ENCODE measurements at regions not wholly inside any gene's neighbourhood (a gene's known extent, or its start where the extent isn't known, plus 50 kb on each side); places are given as distances from the start of the nearest gene placed in this dataset.

- Histone ChIP-seq H3K9me3 (ENCODE audit: low read depth, low read length, poor library complexity, severe bottlenecking) (no peaks in the 10 kb centered on the region), H3K27ac (ENCODE audit: low read depth, low read length, poor library complexity, severe bottlenecking) (no peak overlapping the region), H3K27me3 (replicated peaks; ENCODE audit: insufficient read depth, low read depth, low read length, poor library complexity) (no peaks in the 10 kb centered on the region), H3K4me3 (ENCODE audit: low read depth, low read length, poor library complexity, severe bottlenecking) (no peak overlapping the region), H3K36me3 (ENCODE audit: insufficient read depth, low read length, poor library complexity, severe bottlenecking) (no peaks in the 10 kb centered on the region), H3K4me1 (ENCODE audit: insufficient read depth, low read length, poor library complexity, severe bottlenecking) (no peaks in the 10 kb centered on the region)
- POLR2A ChIA-PET (ENCODE audit: low non-redundant PET), result no interaction called here
- intact Hi-C loops (cut with micrococcal nuclease; ENCODE audit: unreplicated experiment), result no loop called here
- CTCF ChIA-PET, result no interaction called here
- TF ChIP-seq CTCF (conservative IDR thresholded peaks at IDR 0.05; ENCODE audit: low read depth, low read length) (no peak), EZH2 (IDR thresholded peaks at IDR 0.05; ENCODE audit: borderline replicate concordance, low read depth, low read length, poor library complexity, severe bottlenecking) (no peak)
- no peak for DNase-seq (ENCODE audit: low spot score)
- BruUV-seq (replicated peaks), result no TSS peak
Observed at GRCh38 chr3:181862502-181862901, 150.8 kb downstream of the SOX2 start.

GRCh38 chr3:181868576-181869082 is 156.9 kb downstream of the SOX2 start:
- Histone ChIP-seq H3K36me3 (ENCODE audit: insufficient read depth, low read length, poor library complexity, severe bottlenecking) (no peaks in the 10 kb centered on the region), H3K27ac (ENCODE audit: low read depth, low read length, poor library complexity, severe bottlenecking) (no peak overlapping the region), H3K4me1 (ENCODE audit: insufficient read depth, low read length, poor library complexity, severe bottlenecking) (no peaks in the 10 kb centered on the region), H3K27me3 (replicated peaks; ENCODE audit: insufficient read depth, low read depth, low read length, poor library complexity) (no peaks in the 10 kb centered on the region), H3K4me3 (ENCODE audit: low read depth, low read length, poor library complexity, severe bottlenecking) (no peak overlapping the region), H3K9me3 (ENCODE audit: low read depth, low read length, poor library complexity, severe bottlenecking) (no peaks in the 10 kb centered on the region)
- DNase-seq (ENCODE audit: low spot score), result peak; percentile 27
- ChIA-PET CTCF (no interaction called here), POLR2A (ENCODE audit: low non-redundant PET) (no interaction called here)
- BruUV-seq (replicated peaks), result no TSS peak
- intact Hi-C loops (cut with micrococcal nuclease; ENCODE audit: unreplicated experiment), result no loop called here
- TF ChIP-seq EZH2 (IDR thresholded peaks at IDR 0.05; ENCODE audit: borderline replicate concordance, low read depth, low read length, poor library complexity, severe bottlenecking) (no peak), CTCF (conservative IDR thresholded peaks at IDR 0.05; ENCODE audit: low read depth, low read length) (no peak)

GRCh38 chr3:181872887-181873286 is 161.2 kb downstream of the SOX2 start:
- H3K9me3 ChIP-seq (ENCODE audit: low read depth, low read length, poor library complexity, severe bottlenecking), result no peaks in the 10 kb centered on the region
- ChIA-PET POLR2A (ENCODE audit: low non-redundant PET) (no interaction called here), CTCF (no interaction called here)
- H3K36me3 ChIP-seq (ENCODE audit: insufficient read depth, low read length, poor library complexity, severe bottlenecking), result no peaks in the 10 kb centered on the region
- no peaks in the 10 kb centered on the region for H3K4me1 ChIP-seq (ENCODE audit: insufficient read depth, low read length, poor library complexity, severe bottlenecking)
- no peak for TF ChIP-seq EZH2 (IDR thresholded peaks at IDR 0.05; ENCODE audit: borderline replicate concordance, low read depth, low read length, poor library complexity, severe bottlenecking)
- TF ChIP-seq CTCF (conservative IDR thresholded peaks at IDR 0.05; ENCODE audit: low read depth, low read length), result no peak
- H3K4me3 ChIP-seq (ENCODE audit: low read depth, low read length, poor library complexity, severe bottlenecking), result no peak overlapping the region
- no peaks in the 10 kb centered on the region for H3K27me3 ChIP-seq (replicated peaks; ENCODE audit: insufficient read depth, low read depth, low read length, poor library complexity)
- intact Hi-C loops (cut with micrococcal nuclease; ENCODE audit: unreplicated experiment), result no loop called here
- no peak for DNase-seq (ENCODE audit: low spot score)
- no peak overlapping the region for H3K27ac ChIP-seq (ENCODE audit: low read depth, low read length, poor library complexity, severe bottlenecking)
- no TSS peak for BruUV-seq (replicated peaks)
